DOHH2 (cell line): ENCODE measurements at regions not wholly inside any gene's neighbourhood (a gene's known extent, or its start where the extent isn't known, plus 50 kb on each side); places are given as distances from the start of the nearest gene placed in this dataset.

Experiments used
- CTCF ChIP-seq: fragments of 200-600 bp; sonication (generic); IDR thresholded peaks from one replicate; pipeline ENCODE4 v1.5.1; 2014; ENCODE audit warnings: antibody characterized with exemption, mild to moderate bottlenecking, low read depth, low read length; ENCODE audit not compliant: poor library complexity, severe bottlenecking
- EZH2phosphoT487 ChIP-seq: fragments of 200-600 bp; sonication (generic); IDR thresholded peaks from 2 replicates; pipeline ENCODE4 v1.6.1; 2017; ENCODE audit warnings: borderline replicate concordance, mild to moderate bottlenecking, antibody characterized with exemption, low read length, moderate library complexity, mixed read lengths

- TF ChIP-seq CTCF, result no peak
- no peak for TF ChIP-seq EZH2phosphoT487
Measured at GRCh38 chr17:33837281-33837680, 417.8 kb upstream of the CCL2 start.
